H54 (cell line): ENCODE measurements at regions not wholly inside any gene's neighbourhood (a gene's known extent, or its start where the extent isn't known, plus 50 kb on each side); places are given as distances from the start of the nearest gene placed in this dataset.
A peak's percentile ranks its signal among the peaks of the same experiment; 100 is the strongest.

Experiments
- DNase-seq: peaks from one replicate; pipeline ENCODE4 v3.0.0; 2011; ENCODE audit warnings: low spot score, mixed read lengths; ENCODE audit not compliant: insufficient read length
- FAIRE-seq: peaks from 3 replicates; lab custom pipeline; 2011; peaks lifted over from hg19 to GRCh38; lab: Jason Lieb, UNC
- POLR2A ChIP-seq: IDR thresholded peaks from 2 replicates; pipeline ENCODE4 v1.6.1; 2011; ENCODE audit warnings: low read depth, mild to moderate bottlenecking, low read length

DNA sequence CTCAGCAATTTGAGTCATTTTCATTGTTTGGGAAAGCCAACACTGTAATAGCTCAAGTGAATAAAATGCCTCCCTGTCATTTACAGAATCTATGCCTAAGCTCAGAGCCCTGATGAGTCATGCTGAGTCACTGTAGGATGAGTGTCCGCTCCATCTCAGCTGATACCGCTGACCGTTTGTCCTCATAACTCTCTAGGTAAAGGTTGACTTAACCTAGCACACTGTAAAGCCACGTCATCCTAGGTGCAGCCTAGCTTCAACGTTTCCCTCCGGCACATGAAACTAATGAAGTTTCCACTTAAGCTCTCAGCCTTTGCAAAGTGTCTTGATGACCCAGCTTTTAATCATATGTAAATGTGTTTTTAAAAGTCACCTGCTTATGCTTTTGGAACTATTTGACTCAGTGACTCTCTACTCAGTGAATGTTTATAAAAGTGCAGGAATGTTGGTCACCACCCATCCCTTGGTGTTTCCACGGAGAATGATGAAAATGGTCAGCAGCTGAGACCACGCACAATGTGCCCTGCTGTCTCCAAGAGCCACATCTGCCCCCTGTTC, 154.0 kb downstream of the PMAIP1 start:
- peak; percentile 17 for DNase-seq
- no peak for TF ChIP-seq POLR2A
- peak; percentile 99 for FAIRE-seq

- no peak for TF ChIP-seq POLR2A
- FAIRE-seq, result no peak
- no peak for DNase-seq
Observed at GRCh38 chr18:60050821-60051220, 151.0 kb downstream of the PMAIP1 start.

- FAIRE-seq (no peak), DNase-seq (no peak)
- TF ChIP-seq POLR2A, result no peak
Observed at GRCh38 chr18:60049172-60049571, 149.4 kb downstream of the PMAIP1 start.

DNA sequence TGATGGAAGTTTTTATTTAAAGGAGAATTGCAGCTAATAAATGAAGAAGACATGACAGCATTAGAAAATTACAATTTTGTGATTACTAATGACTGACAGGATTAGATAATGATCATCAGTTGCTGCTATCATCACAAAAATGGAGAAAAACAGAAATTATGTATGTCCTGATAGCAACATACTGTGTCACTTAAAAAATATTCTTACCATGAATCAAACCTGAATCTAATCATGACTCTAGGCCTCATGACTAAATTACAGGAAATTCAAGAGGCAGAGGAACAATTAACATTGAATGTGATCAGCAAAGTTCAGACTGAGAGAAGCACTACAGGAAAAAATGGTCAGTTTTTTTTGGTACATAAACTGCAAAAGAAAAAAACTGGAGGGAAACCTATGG, 147.8 kb downstream of the PMAIP1 start:
- FAIRE-seq, result no peak
- no peak for TF ChIP-seq POLR2A

DNA sequence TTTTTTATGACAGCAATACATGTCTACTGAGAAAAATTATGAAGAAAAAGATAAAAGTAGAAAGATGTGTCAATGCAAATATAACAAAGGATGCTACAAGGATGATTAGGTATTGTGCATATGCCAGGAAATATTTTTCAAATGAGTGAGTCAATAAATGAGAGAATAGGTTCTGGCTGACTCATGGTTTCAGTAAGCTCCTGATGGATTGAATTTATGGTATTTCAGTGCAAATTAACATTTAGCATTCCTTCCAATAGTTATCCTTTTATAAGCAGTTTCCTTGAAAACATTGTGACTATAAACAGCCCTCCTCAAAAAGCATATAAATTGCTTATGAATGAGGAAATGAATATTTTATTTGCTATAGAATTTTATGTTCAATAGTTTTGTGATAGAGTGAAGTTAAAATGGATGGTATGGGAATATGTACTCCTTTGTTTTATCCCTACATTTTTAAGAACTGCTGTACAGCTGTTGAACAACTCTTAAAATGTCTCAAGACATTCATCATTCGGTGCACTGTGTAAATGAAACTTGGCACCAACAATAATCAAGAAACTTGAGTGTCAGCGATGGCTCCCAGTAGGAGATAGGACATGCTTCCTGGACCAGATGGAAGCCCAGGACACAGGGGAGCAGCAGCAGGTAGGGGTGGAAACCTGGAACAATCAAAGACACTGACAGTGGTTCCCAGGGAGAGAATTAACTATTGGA, 144.7 kb downstream of the PMAIP1 start:
- no peak for TF ChIP-seq POLR2A
- DNase-seq (no peak), FAIRE-seq (peak; percentile 55)

More for the DNA sequence above, 147.8 kb downstream of the PMAIP1 start:
- no peak for DNase-seq

DNA sequence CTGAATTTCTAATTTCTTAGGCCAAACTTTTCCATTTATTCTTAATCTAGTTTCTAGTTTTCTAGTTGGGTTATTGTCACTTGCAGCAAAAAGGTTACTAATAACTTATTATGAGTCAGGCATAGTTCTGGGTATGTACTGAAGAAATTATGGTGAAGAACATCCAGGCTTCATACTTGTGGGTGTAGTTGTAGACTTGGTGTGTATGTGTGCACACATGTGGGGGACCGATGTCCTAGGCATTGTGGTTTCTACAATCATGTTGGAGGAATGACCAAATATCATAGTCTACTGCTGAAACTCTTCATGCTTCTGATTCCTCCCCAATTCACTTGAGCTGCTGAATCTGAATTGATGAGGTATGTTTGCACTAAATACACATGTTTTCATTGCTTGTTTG, 141.2 kb downstream of the PMAIP1 start:
- DNase-seq (no peak), FAIRE-seq (no peak)
- TF ChIP-seq POLR2A, result no peak

DNA sequence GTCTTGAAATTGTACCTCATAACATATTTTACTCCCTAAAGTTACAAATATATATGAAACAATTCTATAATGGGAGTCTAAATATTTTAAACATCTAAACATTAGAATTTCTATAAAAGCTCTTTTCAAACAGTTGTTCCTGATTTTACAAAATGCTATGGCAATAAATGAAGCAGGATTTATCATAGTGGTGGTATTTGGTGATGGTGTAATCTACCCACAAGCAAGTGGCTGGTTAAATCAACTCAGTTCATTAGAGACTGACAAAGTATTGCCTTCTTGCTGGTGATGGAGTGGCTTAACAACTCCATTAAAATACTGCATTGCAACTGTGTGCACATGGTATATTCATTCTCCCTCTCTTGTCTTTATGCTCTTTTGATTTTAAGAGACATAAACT, 138.9 kb downstream of the PMAIP1 start:
- FAIRE-seq (no peak), DNase-seq (no peak)
- no peak for TF ChIP-seq POLR2A

DNA sequence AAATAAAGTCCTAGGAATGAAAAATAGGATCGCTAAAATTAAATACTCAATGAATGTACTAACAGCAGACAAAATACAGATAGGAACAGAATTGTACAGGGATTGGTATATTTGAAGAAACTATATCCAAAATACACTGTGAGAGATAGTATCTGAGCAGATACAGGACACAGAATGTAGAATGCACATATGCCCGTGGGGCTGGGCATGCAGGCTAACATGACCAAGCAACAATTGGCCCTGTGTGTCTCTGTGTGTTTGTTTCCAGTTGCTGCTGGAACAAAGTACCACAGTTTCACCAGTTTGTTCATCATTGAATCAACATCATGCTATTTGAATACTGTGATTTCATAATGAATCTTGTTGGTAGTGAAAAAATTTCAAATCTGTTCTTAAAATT, 127.6 kb downstream of the PMAIP1 start:
- no peak for TF ChIP-seq POLR2A
- FAIRE-seq, result no peak
- DNase-seq, result no peak

- no peak for FAIRE-seq
Observed at GRCh38 chr18:60024857-60025256, 125.1 kb downstream of the PMAIP1 start.

GRCh38 chr18:60024345-60024744, 124.5 kb downstream of the PMAIP1 start:
- TF ChIP-seq POLR2A, result no peak
- DNase-seq, result no peak
- no peak for FAIRE-seq

More at GRCh38 chr18:60024857-60025256, 125.1 kb downstream of the PMAIP1 start:
- TF ChIP-seq POLR2A, result no peak
- DNase-seq, result no peak

DNA sequence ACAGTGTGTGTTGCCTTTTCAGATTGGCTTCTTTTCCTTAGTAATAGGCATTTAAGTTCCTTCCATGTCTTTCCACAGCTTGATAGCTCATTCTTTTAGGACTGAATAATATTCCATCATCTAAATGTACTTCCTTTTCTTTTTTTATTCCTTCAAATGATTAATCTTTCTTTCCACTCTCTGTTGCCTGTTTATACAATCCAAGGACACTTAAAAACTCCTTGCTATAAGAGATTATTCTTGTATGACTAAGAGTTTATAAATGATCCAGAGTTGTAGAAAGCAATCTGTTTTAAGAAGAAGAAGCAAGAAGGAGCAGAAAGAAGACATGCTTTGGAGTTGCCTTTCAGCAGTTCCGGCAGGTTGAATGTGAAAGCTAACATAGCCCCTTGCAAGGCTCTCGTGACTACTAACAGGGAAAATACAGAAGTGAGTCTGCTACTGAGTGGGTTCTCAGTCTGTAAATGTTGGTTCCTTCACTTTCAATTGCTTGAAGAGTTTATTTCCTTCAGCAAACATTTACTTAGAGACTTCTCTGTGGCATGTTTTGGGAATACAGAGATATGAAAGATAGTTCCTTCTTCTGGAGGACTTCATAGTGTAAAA, 123.0 kb downstream of the PMAIP1 start:
- TF ChIP-seq POLR2A, result no peak
- DNase-seq, result no peak
- FAIRE-seq, result peak; percentile 38

DNA sequence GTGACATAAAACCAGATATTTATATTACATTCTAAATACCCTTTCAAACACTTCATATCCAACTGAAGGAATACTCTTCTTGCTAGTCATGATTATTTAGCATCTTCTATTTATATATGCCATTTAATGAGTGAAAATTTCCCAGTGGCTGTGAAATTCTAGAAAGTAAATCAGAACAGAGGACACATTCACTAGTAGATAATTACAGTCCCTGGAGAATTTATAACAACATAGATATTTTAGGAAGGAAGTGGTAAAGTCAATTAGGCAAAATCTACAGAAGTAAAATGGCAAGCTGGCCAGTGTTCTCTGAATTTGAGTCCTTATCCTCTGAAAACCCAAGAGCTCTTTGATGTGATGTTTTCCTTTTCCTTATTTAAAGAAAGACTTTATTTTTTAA, 121.8 kb downstream of the PMAIP1 start:
- TF ChIP-seq POLR2A, result no peak
- FAIRE-seq (no peak), DNase-seq (no peak)

DNA sequence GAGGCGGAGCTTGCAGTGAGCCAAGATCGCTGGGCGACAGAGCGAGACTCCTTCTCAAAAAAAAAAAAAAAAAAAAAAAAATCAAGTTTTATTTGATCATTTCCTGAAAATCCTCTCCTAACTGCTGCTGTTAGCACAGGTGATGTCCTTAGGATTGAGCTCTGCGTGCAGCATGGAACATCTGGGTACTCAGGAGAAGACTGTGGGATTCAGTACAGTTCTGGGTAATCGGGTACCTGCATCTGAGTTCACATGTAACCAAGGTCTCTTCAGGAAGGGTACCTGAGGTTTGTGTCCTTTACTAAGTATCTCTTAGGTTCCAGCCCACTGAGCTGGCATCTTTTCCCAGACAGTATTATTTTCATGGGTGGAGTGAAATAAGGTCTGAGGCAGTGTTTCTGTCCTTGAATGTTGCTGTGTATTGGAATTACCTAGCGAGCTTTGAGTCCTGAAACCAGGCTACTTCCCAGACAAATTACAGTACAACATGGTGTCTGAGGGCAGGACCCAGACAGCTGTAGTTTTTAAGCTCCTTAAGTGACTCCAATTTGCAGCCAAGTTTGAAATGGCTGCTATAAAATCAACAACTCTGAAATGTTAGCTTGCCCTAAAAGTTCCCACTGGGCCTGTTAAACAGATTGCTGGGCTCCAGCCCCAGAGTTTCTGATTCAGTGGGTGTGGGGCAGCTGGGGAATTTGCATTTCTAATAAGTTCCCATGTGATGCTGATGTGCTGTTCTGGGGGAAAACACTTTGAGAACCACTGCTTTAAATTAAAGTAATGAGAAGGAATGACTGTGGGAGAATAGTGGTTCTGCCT, 120.5 kb downstream of the PMAIP1 start:
- FAIRE-seq (no peak), DNase-seq (no peak)
- TF ChIP-seq POLR2A, result no peak

DNA sequence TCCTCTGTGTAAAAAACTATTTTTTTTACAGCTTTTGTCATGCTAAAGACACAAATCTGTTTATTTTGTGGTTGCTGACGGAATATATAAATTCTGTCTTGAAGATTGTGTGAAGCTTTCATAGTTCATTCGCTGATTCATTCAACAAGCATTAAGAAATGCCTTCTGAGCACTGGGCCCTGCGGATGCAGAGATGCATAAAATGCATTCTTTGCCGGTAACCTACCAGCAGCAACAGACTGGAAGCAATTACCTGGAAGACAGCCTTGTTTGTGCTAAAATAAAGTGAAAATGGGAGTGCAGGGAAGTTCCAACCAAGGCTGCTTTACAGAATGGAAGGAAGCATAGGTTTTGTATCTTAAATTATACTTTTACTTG, 119.7 kb downstream of the PMAIP1 start:
- DNase-seq (no peak), FAIRE-seq (peak; percentile 23)
- no peak for TF ChIP-seq POLR2A
